H1 (cell line): ENCODE measurements at regions not wholly inside any gene's neighbourhood (a gene's known extent, or its start where the extent isn't known, plus 50 kb on each side); places are given as distances from the start of the nearest gene placed in this dataset.

Experiments used
- CTCF ChIA-PET: fragments of 300-600 bp; sonication (Branson Sonifier 250); formaldehyde crosslinking; loops from one replicate; lab custom pipeline; 2021; ENCODE audit not compliant: partially characterized antibody; lab: Charles Lee
- POLR2A ChIA-PET: fragments of 300-600 bp; sonication (Branson Sonifier 250); formaldehyde crosslinking; loops from one replicate; lab custom pipeline; 2021; ENCODE audit warnings: inconsistent platforms; ENCODE audit not compliant: partially characterized antibody; lab: Charles Lee
- DNase-seq, 2 experiments: peaks; one replicate each; pipeline versions ENCODE4 v3.0.0 to v3.0.0-alpha.2; 2010 to 2022; ENCODE audit warnings: low spot score in 2 of 2, low read depth in 1 of 2, mixed read lengths in 1 of 2
- FAIRE-seq: peaks from 2 replicates; lab custom pipeline; 2011; peaks lifted over from hg19 to GRCh38; lab: Jason Lieb, UNC
- H2AFZ ChIP-seq: 2 replicates; pipeline ENCODE4 v1.8.1; 2012; ENCODE audit warnings: low read length, inconsistent platforms
- H2AK5ac ChIP-seq: 2 replicates; pipeline ENCODE4 v1.6.1; 2013; ENCODE audit warnings: low read depth, low read length
- H2BK120ac ChIP-seq: replicated peaks from 2 replicates; pipeline ENCODE3; 2013; ENCODE audit warnings: low read depth, low read length, inconsistent platforms
- H2BK12ac ChIP-seq: 2 replicates; pipeline ENCODE4 v1.6.1; 2013; ENCODE audit warnings: low read depth, low read length
- H2BK15ac ChIP-seq: 2 replicates; pipeline ENCODE4 v1.6.1; 2013; ENCODE audit warnings: low read length
- H2BK20ac ChIP-seq: 2 replicates; pipeline ENCODE4 v1.6.1; 2013; ENCODE audit warnings: low read length
- H2BK5ac ChIP-seq: 2 replicates; pipeline ENCODE4 v1.6.1; 2013; ENCODE audit warnings: low read depth, low read length
- H3K14ac ChIP-seq: 2 replicates; pipeline ENCODE4 v1.6.1; 2013; ENCODE audit warnings: inconsistent platforms; ENCODE audit not compliant: insufficient read length
- H3K18ac ChIP-seq: 2 replicates; pipeline ENCODE4 v1.6.1; 2013; ENCODE audit warnings: low read length; ENCODE audit errors: extremely low read depth
- H3K23ac ChIP-seq: 2 replicates; pipeline ENCODE4 v1.6.1; 2013; ENCODE audit warnings: inconsistent platforms; ENCODE audit not compliant: insufficient read length
- H3K23me2 ChIP-seq: 2 replicates; pipeline ENCODE4 v1.6.1; 2013; ENCODE audit warnings: low read depth, low read length
- H3K27ac ChIP-seq: 2 replicates; pipeline ENCODE4 v1.6.1; 2011; ENCODE audit warnings: low read depth, low read length, inconsistent platforms
- H3K27me3 ChIP-seq, 4 experiments: replicated peaks in 1 of 4; 1 replicate in 1 of 4; 2 replicates in 3 of 4; pipeline versions ENCODE4 v1.6.1 to v1.8.1; 2011 to 2013; ENCODE audit warnings: low read length in 3 of 4, mild to moderate bottlenecking in 3 of 4, inconsistent platforms in 2 of 4, mixed read lengths in 2 of 4, moderate library complexity in 1 of 4; ENCODE audit not compliant: control insufficient read depth in 3 of 4, insufficient read depth in 3 of 4; ENCODE audit errors: extremely low read depth in 1 of 4
- H3K36me3 ChIP-seq, 4 experiments: 2 replicates each; pipeline versions ENCODE4 v1.6.1 to v1.8.1; 2011 to 2013; ENCODE audit warnings: mild to moderate bottlenecking in 4 of 4, low read length in 3 of 4, moderate library complexity in 2 of 4, control low read depth in 1 of 4, inconsistent platforms in 1 of 4; ENCODE audit not compliant: insufficient read depth in 4 of 4, control insufficient read depth in 2 of 4
- H3K4ac ChIP-seq: replicated peaks from 2 replicates; pipeline ENCODE3; 2013; ENCODE audit warnings: low read length, low read depth, mixed read lengths, inconsistent platforms; ENCODE audit not compliant: insufficient read length
- H3K4me1 ChIP-seq, 4 experiments: replicated peaks in 1 of 4; 1 replicate in 1 of 4; 2 replicates in 3 of 4; pipeline versions ENCODE4 v1.6.1 to v1.8.1; 2011 to 2013; ENCODE audit warnings: low read length in 3 of 4, inconsistent platforms in 2 of 4, mixed read lengths in 1 of 4; ENCODE audit not compliant: insufficient read depth in 4 of 4, control insufficient read depth in 3 of 4
- H3K4me2 ChIP-seq, 2 experiments: 2 replicates each; pipeline versions ENCODE4 v1.6.1 to v1.8.1; 2011 to 2013; ENCODE audit warnings: low read depth in 2 of 2, low read length in 2 of 2, control low read depth in 1 of 2, inconsistent platforms in 1 of 2, mild to moderate bottlenecking in 1 of 2; ENCODE audit not compliant: insufficient read depth in 1 of 2
- H3K4me3 ChIP-seq, 4 experiments: fragments of 200-600, 300-600 bp in 1 of 4; sonication (generic), shearing (Covaris generic), sonication (Bioruptor Twin) in 1 of 4; 2 replicates each; pipeline versions ENCODE4 v1.5.1 to v1.8.1; 2011 to 2016; ENCODE audit warnings: low read length in 4 of 4, low read depth in 3 of 4, control low read depth in 2 of 4, inconsistent platforms in 2 of 4, mild to moderate bottlenecking in 2 of 4, mixed read lengths in 1 of 4, moderate library complexity in 1 of 4; ENCODE audit not compliant: insufficient read depth in 2 of 4; ENCODE audit errors: extremely low read depth in 1 of 4
- H3K56ac ChIP-seq: replicated peaks from 2 replicates; pipeline ENCODE3; 2013; ENCODE audit warnings: low read depth, mild to moderate bottlenecking, mixed read lengths, low read length, inconsistent platforms; ENCODE audit not compliant: insufficient read length
- H3K79me1 ChIP-seq: 2 replicates; pipeline ENCODE4 v1.6.1; 2013; ENCODE audit warnings: low read depth, low read length, control low read depth
- H3K79me2 ChIP-seq, 2 experiments: 2 replicates each; pipeline versions ENCODE4 v1.6.1 to v1.8.1; 2012 to 2013; ENCODE audit warnings: low read length in 2 of 2, mild to moderate bottlenecking in 2 of 2, inconsistent platforms in 1 of 2; ENCODE audit not compliant: insufficient read depth in 2 of 2, control insufficient read depth in 1 of 2
- H3K9ac ChIP-seq, 4 experiments: replicated peaks in 1 of 4; 1 replicate in 1 of 4; 2 replicates in 3 of 4; pipeline versions ENCODE4 v1.6.1 to v1.8.1; 2011 to 2013; ENCODE audit warnings: low read depth in 3 of 4, low read length in 3 of 4, control low read depth in 2 of 4, mild to moderate bottlenecking in 2 of 4, moderate library complexity in 2 of 4, inconsistent platforms in 1 of 4; ENCODE audit errors: extremely low read depth in 1 of 4
- H3K9me3 ChIP-seq, 2 experiments: 2 replicates each; pipeline versions ENCODE4 v1.6.1 to v1.8.1; 2012 to 2013; ENCODE audit warnings: mild to moderate bottlenecking in 2 of 2, moderate library complexity in 2 of 2, control low read depth in 1 of 2, inconsistent platforms in 1 of 2, low read depth in 1 of 2, low read length in 1 of 2, mixed read lengths in 1 of 2; ENCODE audit not compliant: insufficient read depth in 2 of 2
- H4K20me1 ChIP-seq, 2 experiments: replicated peaks in 1 of 2; 2 replicates each; pipeline versions ENCODE3 to v1.8.1; 2011 to 2013; ENCODE audit warnings: inconsistent platforms in 2 of 2, low read length in 2 of 2, mild to moderate bottlenecking in 1 of 2; ENCODE audit not compliant: insufficient read depth in 2 of 2, control insufficient read depth in 1 of 2
- H4K5ac ChIP-seq: 2 replicates; pipeline ENCODE4 v1.6.1; 2013; ENCODE audit warnings: low read length, low read depth, mixed read lengths, inconsistent platforms; ENCODE audit not compliant: insufficient read length
- H4K8ac ChIP-seq: 2 replicates; pipeline ENCODE4 v1.8.0; 2013; ENCODE audit warnings: mild to moderate bottlenecking, moderate library complexity, low read length, inconsistent platforms; ENCODE audit not compliant: insufficient read depth; ENCODE audit errors: extremely low read depth
- H4K91ac ChIP-seq: replicated peaks from 2 replicates; pipeline ENCODE3; 2013; ENCODE audit warnings: low read length, mixed read lengths, inconsistent platforms; ENCODE audit not compliant: insufficient read length
- ASH2L ChIP-seq: fragments of 200-600, 300-600 bp; sonication (generic); IDR thresholded peaks from one replicate; pipeline ENCODE4 v1.7.1; 2017; ENCODE audit warnings: low read length
- PHF8 ChIP-seq: fragments of 200-600 bp; sonication (generic); conservative IDR thresholded peaks from 2 replicates; pipeline ENCODE4 v1.7.1; 2012; ENCODE audit warnings: low read depth, mild to moderate bottlenecking, inconsistent platforms, low read length, moderate library complexity
- SIRT6 ChIP-seq: IDR thresholded peaks from one replicate; pipeline ENCODE4 v1.7.1; 2012; ENCODE audit warnings: low read length, inconsistent platforms
- WGBS, 2 experiments: shearing (Covaris generic) in 1 of 2; methylation state at CpG; one replicate each; pipeline versions ENCODE4 v1.1.6 to v1.1.7; 2013 to 2015; ENCODE audit warnings: low lambda C conversion rate in 2 of 2, mixed read lengths in 2 of 2, inconsistent platforms in 1 of 2, low coverage in 1 of 2, missing lambda C conversion rate in 1 of 2; ENCODE audit not compliant: insufficient replicate concordance in 2 of 2, insufficient coverage in 1 of 2, insufficient read length in 1 of 2; ENCODE audit errors: extremely low coverage in 1 of 2, missing lambda C conversion rate in 1 of 2; 5-methylcytosine and 5-hydroxymethylcytosine counted together

DNA sequence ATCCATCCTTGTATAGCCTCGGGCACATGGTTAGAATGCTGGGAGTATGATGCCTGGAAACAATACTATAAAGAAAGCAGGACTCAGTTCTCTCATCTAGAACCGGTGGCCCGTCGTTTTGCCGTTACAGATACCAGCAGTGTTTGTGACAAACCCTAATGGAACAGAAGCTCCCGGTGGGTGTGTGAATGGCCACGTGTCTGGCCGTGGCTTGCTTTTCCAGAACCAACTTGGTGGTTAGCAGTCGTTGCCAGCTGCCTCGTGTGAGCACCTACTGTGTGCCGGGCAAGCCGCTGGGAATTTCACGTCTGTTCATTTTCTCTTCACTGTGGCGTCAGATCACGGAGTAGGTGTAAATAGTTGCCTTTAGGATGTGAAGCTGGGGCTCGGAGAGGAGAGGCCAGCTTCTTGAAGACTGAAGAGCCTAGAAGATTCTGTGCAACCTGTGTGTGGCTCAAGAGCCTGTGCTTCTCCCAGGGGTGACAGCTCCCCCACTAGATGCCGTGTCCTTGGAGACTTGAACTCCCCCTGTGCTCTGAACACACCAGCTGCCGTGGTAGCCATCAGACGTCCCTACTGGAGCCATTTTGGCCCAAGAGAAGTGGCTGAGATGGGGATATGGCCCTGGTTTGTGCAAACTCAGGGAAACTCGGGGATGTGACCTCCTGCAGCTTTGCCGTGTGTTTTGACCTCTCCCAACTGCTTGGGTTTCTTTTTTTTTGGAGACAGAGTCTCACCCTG is 57.5 kb upstream of the PPARA start:
- Histone ChIP-seq H2AFZ (no peak overlapping the region), H4K8ac (peak overlapping the region; percentile 40; the same call in 1 of the 2 replicates), H4K91ac (no peak overlapping the region), H3K23ac (no peak overlapping the region), H2BK5ac (no peak overlapping the region), H3K79me2 (0 out of 4 replicates have a peak, but pooled peaks cover 0 to 8% of the 10 kb centered on the region in 2 experiments), H3K79me1 (peaks cover 4% of the 10 kb centered on the region; the same call in 1 of the 2 replicates), H3K36me3 (no peaks in the 10 kb centered on the region), H3K4me2 (no peak overlapping the region), H2AK5ac (no peak overlapping the region), H2BK12ac (no peak overlapping the region), H3K4ac (peak overlapping the region; percentile 17), H4K20me1 (peaks cover 0 to 6% of the 10 kb centered on the region in 2 experiments), H2BK15ac (no peak overlapping the region), H3K14ac (no peak overlapping the region), H2BK20ac (no peak overlapping the region), H3K9ac (no peak overlapping the region), H3K23me2 (no peaks in the 10 kb centered on the region), H3K27ac (no peak overlapping the region), H3K18ac (no peak overlapping the region), H2BK120ac (no peak overlapping the region), H3K27me3 (no peaks in the 10 kb centered on the region), H3K9me3 (no peaks in the 10 kb centered on the region), H3K4me1 (no peaks in the 10 kb centered on the region), H3K56ac (no peak overlapping the region), H4K5ac (no peak overlapping the region), H3K4me3 (no peak overlapping the region)
- POLR2A ChIA-PET, result no interaction called here
- CTCF ChIA-PET, result interaction anchor here (0.7 to 2.1 kb wide), 4 partner anchors 9 to 98 kb away, joined by 4 to 6 read pairs (median 4); no protein-coding TSS in a partner anchor
- FAIRE-seq (no peak), DNase-seq (no peak)
- WGBS, 2 experiments, result 95% methylated on average over 21 of the region's 21 CpGs; no CpG with 5 or more reads in 1 of the 2 experiments
- no peak for TF ChIP-seq ASH2L
- no peak for TF ChIP-seq SIRT6
- no peak for TF ChIP-seq PHF8
